Islet precursor cell (in vitro differentiated cells): ENCODE measurements at regions not wholly inside any gene's neighbourhood (a gene's known extent, or its start where the extent isn't known, plus 50 kb on each side); places are given as distances from the start of the nearest gene placed in this dataset.

Source experiments
- DNase-seq: peaks from one replicate; pipeline ENCODE4 v3.0.0-alpha.2; 2018

GRCh38 chr2:42928692-42929545 lies 136.5 kb upstream of the HAAO start:
- DNase-seq: peak; percentile 78

GRCh38 chr2:42928161-42928691 lies 135.8 kb upstream of the HAAO start:
- no peak for DNase-seq

GRCh38 chr2:42927334-42928160 lies 135.2 kb upstream of the HAAO start:
- DNase-seq: no peak

DNA sequence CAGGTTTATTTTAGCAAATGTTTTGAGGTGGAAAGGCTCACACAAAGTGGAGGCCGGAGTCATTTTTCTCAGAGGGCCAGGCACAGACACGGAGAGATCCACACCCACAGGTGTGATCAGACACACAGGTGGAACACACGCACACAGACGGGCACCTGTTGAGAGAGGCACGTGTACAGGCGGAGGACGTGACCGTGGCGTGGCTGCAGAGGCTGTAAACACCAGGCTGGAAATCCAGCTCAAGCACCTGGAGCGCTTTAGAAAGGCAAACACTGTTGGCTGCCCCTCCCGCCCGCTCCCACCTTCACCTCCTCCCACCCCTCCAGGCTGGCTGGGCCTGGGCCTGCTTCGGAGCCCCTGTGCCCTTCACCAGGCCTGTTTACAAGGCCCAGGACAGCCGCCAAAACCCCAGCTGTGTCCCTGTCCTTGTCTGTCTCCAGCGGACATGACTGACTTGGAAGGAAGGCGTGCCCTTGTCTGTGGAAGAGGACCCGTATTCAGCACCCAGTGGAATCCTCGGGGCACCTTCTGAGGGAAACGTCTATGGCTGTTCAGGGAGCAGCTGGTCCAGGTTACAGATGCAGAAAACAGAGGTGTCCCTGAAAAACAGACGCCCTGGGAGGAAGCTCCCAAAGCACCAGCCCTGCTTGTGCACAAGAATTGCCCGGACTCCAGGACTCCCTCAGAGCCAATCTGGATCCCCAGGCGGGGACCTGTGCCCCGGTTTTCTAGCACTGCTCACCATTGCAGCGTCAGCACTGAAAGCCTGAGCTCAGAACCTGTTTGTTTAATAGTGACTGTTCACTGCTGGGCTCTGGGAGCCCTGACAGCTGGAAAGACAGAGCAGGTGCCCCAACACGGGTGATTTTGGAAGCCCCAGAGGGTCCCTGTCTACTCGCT lies 134.3 kb upstream of the HAAO start:
- DNase-seq: no peak

DNA sequence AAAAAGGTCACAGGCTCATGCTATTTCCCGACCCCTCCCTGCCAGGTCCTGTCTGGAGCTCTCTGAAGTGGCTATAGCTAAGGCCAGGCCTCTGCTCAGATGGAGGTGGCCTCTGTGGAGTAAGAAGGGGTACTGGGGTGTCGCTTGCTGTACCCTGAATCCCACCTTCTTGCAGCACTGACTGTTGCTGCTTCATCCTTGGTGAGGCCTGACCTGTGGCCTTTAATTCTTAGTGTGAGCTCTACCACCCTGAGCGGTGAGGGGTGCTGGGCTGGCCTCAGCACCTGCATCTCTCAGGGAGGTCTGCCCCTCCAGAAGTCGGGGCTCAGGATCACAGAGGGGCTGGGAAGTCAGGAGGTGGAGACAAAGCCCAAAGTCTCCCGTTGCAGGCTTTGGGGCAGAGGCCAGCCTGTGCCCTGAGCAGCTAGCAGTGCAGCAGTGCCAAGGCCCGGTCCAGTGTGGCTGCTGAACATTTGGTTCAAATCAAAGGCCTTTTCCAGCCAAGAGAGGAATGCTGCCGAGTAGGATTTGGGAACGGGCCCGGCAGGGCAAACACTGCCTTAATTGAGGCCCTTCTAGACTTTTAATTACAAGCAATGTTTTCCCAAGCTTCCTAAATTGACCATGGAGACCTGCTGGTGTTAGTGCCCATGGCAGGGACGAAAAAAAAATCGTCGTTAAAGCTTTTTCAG lies 133.5 kb upstream of the HAAO start:
- peak; percentile 87 for DNase-seq

DNA sequence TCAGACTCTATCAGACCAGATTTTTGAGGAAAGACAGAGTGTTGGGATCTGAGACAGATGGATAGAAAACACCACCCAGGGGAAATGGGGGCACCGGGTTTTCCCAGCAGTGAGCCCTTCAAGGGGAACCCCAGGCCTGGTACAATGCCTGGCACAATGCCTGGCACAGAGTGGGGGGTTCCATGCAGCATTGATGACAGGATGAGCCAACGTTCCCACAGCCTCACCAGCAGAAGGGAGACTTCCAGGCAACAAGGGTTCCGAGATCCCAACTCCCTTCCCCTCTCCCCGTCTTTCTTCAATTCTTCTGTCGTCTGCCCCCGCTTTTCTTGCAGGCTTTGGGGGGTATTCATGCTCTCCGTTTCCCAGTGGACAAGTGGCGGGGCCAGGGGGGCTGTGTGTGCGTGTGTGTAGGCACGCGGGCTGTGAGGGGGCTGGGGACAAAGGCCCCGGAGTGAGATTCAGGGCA lies 132.1 kb upstream of the HAAO start:
- DNase-seq: no peak

DNA sequence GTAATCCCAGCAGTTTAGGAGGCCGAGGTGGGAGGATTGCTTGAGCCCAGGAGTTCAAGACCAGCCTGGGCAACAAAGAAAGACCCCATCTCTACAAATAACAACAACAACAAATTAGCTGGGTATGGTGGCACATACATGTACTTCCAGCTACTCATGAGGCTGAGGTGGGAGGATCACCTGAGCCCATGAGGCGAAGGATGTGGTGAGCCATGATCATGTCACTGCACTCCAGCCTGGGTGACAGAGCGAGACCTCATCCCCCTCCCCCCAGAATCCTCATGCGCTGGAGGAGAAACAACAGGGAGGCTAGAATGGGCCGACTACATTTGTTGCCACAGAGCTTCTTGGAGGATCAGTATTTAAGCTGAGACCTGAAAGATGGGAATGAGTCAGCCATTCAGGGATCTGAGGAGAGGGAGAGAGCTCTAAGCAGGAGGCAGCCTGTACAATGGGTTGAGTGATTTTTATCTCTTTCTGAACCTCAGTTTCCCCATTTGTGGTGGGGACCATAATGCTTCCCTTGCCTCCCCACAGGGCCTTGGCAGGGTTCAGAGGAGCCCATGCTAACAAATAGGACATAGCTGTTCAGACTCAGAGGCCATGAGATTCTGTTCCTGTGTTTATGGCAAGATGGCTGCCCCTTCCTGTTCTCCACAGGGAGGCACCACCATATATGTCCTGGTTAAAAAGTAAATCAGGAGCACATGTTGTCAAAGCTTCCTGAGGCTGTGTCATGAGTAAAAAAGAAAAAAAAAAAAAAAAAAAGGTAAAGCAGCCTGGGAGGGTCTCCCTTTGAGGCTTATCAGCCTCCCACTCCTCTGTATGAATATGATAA lies 131.4 kb upstream of the HAAO start:
- no peak for DNase-seq

- peak; percentile 94 for DNase-seq
These were observed 130.6 kb upstream of the HAAO start for GRCh38 chr2:42922790-42923579.

- DNase-seq: no peak
These were observed 129.9 kb upstream of the HAAO start for GRCh38 chr2:42922293-42922692.

DNA sequence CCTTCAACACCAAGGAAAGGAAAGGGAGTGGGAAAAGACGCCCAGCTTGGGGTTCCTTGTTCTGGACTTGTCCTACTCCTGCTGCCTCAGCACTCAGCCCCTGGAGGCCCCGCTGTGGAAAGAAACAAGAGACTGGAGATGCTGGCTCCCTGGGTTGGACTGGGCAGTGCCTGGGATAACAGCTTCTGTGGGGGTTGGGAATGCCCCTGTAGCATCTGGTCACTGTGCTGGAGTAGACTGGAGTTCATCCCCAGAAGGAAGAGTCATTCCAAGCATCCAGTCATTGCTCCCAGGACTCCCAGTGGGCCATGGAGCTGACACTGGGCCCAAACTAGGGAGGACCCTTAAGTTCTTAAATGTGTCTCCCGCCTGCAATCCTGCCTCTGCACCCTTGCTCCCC lies 129.3 kb upstream of the HAAO start:
- DNase-seq: no peak

DNA sequence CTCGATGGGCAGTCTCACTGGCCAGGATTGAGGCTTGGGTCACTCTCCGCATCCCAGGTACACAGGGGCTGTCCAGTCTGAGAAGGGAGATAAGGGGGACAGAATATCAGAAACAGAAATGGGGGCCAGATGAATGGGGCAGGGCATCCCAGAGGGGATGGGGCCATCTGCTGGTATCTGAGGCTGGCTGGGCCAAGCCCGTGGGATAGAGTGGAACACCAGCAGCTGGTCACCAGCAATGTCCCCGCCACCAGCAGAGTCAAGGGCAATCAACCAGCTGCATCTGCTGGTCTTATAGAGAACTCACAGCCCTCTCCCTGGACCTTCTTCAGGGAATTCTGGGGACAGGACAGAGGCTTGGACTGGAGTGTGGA lies 128.8 kb upstream of the HAAO start:
- DNase-seq: no peak

- DNase-seq: no peak
These were observed 128.2 kb upstream of the HAAO start for GRCh38 chr2:42920446-42921146.

GRCh38 chr2:42918671-42919318 lies 126.4 kb upstream of the HAAO start:
- DNase-seq: no peak

DNA sequence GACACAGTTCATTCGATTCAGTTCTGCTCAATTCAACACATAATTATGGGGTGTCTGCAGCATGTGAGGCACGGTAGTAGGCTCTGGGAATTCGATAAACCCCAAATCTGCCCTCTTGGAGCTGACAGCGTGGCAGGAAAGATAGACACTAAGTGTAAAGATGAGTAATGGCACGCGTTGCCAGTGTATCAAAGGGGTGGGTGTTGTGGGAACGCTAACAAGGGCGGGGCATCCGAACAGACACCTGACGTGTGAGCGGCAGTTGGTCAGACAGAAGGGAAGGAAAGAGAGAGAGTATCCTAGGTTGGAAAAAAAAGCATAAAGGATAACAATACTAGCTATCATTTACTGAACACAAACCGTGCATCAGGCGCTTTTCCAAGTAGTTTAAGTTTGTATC lies 125.7 kb upstream of the HAAO start:
- peak; percentile 23 for DNase-seq

GRCh38 chr2:42917425-42917927 lies 125.1 kb upstream of the HAAO start:
- DNase-seq: peak; percentile 48

DNA sequence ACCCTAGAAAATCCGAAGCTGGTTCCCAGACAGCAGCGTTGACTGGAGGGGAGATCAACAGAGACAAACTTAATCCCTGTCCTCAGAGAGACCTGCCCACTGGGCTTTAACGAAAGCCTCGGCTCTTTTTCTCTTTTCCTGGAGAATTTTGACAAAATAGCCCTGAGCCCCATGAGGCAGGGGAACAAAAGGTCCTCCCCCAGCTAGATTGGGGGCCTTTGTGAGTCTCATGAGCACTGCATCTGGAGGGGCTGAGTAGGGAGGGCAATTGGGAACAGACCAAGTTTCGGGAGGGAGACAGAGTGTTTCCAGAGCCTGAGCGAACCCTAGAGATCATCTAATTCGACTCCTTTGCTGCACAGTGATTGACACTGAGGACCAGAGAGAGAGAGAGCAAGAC lies 123.9 kb upstream of the HAAO start:
- peak; percentile 17 for DNase-seq

DNA sequence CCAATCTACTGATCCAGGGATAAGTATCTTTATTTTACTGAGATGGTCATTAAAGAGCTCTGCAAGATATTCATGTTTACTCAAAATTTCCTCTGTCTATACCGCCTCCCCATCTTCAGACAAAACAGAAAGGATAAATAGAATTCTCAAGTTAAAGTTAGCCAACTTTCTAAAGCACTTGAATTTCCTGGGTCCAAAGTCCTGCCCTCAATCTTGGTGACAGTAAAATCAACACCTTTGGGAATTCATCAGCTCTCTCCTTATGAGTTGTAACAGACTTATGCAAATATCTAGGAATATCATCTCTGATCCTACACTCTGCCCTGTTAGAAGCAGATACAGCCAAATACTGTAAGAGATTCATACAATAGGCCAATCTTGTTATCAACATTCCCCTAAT lies 122.5 kb upstream of the HAAO start:
- no peak for DNase-seq

- DNase-seq: peak; percentile 13
These were observed 121.9 kb upstream of the HAAO start for GRCh38 chr2:42914314-42914713.
